GM12878 (cell line): ENCODE measurements at regions not wholly inside any gene's neighbourhood (a gene's known extent, or its start where the extent isn't known, plus 50 kb on each side); places are given as distances from the start of the nearest gene placed in this dataset.

Experiments
- ATAC-seq: fragments of 200-7000 bp; cut with Tn5 transposase; 3 replicates; pipeline ENCODE4 v1.9.1; 2020; ENCODE audit warnings: mild to moderate bottlenecking, moderate library complexity
- BruUV-seq: library from RNA; stranded (reverse); fragments of 400-500 nt; replicated peaks from 2 replicates; lab custom pipeline; 2021; lab: Mats Ljungman, UMichigan
- CTCF ChIA-PET: fragments of 300-600 bp; sonication (Branson Sonifier 250); formaldehyde crosslinking; extraction: SDS; loops from one replicate; lab custom pipeline; 2021; ENCODE audit warnings: inconsistent platforms; lab: Yijun Ruan, JAX
- POLR2A ChIA-PET: fragments of 350-600 bp; formaldehyde crosslinking; extraction: SDS; loops from one replicate; lab custom pipeline; 2021; ENCODE audit warnings: inconsistent platforms; lab: Charles Lee
- RAD21 ChIA-PET: fragments of 300-600 bp; sonication (Branson Sonifier 250); formaldehyde crosslinking; loops from one replicate; lab custom pipeline; 2023; ENCODE audit warnings: antibody characterized with exemption; ENCODE audit not compliant: unreplicated experiment; lab: Charles Lee
- SMC1A ChIA-PET: fragments of 300-600 bp; sonication (Branson Sonifier 250); formaldehyde crosslinking; loops from one replicate; lab custom pipeline; 2023; ENCODE audit not compliant: unreplicated experiment, uncharacterized antibody; lab: Charles Lee
- DNase-seq: peaks from one replicate; pipeline ENCODE4 v3.0.0-alpha.2; 2011; ENCODE audit warnings: low read depth, low spot score
- FAIRE-seq: peaks from 3 replicates; lab custom pipeline; 2011; peaks lifted over from hg19 to GRCh38; lab: Jason Lieb, UNC
- H2AFZ ChIP-seq: 2 replicates; pipeline ENCODE4 v1.6.0; 2011; ENCODE audit warnings: low read depth, low read length, control low read depth; ENCODE audit not compliant: control insufficient read depth
- H3K27ac ChIP-seq: 2 replicates; pipeline ENCODE4 v1.5.1; 2011; ENCODE audit warnings: control low read depth; ENCODE audit not compliant: control insufficient read depth, insufficient read depth
- H3K27me3 ChIP-seq, 2 experiments: replicated peaks in 1 of 2; 2 replicates each; pipeline versions ENCODE4 v1.6.0 to v1.6.1; 2011; ENCODE audit warnings: low read length in 1 of 2; ENCODE audit not compliant: control insufficient read depth in 2 of 2, insufficient read depth in 2 of 2
- H3K36me3 ChIP-seq, 2 experiments: 2 replicates each; pipeline ENCODE4 v1.5.1; 2011; ENCODE audit warnings: low read length in 1 of 2; ENCODE audit not compliant: control insufficient read depth in 2 of 2, insufficient read depth in 2 of 2
- H3K4me1 ChIP-seq: 2 replicates; pipeline ENCODE4 v1.6.1; 2011; ENCODE audit warnings: mild to moderate bottlenecking, low read length, moderate library complexity, mixed read lengths; ENCODE audit not compliant: control insufficient read depth, insufficient read depth
- H3K4me2 ChIP-seq: 2 replicates; pipeline ENCODE4 v1.6.0; 2011; ENCODE audit warnings: control low read depth; ENCODE audit not compliant: control insufficient read depth, insufficient read depth
- H3K4me3 ChIP-seq: fragments of 200-600 bp; sonication (generic); 2 replicates; pipeline ENCODE4 v1.5.1; 2016
- H3K79me2 ChIP-seq: 2 replicates; pipeline ENCODE4 v1.6.0; 2011; ENCODE audit warnings: low read length; ENCODE audit not compliant: control insufficient read depth, insufficient read depth
- H3K9ac ChIP-seq: 2 replicates; pipeline ENCODE4 v1.8.0; 2011; ENCODE audit warnings: low read length, control low read depth, mixed read lengths; ENCODE audit not compliant: control insufficient read depth, insufficient read depth
- H3K9me3 ChIP-seq: replicated peaks from 3 replicates; pipeline ENCODE4 v1.5.1; 2011; ENCODE audit warnings: mild to moderate bottlenecking, low read length; ENCODE audit not compliant: control insufficient read depth, insufficient read depth
- H4K20me1 ChIP-seq: 2 replicates; pipeline ENCODE4 v1.6.0; 2011; ENCODE audit not compliant: control insufficient read depth, insufficient read depth
- CBFB ChIP-seq: IDR thresholded peaks from 2 replicates; pipeline ENCODE4 v1.6.1; 2016; ENCODE audit warnings: antibody characterized with exemption, low read depth
- ESRRA ChIP-seq: IDR thresholded peaks from 2 replicates; pipeline ENCODE4 v1.6.1; 2012; ENCODE audit warnings: mild to moderate bottlenecking, low read length, improper control_type of control experiment
- EZH2 ChIP-seq: IDR thresholded peaks from 2 replicates; pipeline ENCODE4 v1.6.1; 2012; ENCODE audit warnings: low read depth, mild to moderate bottlenecking, control low read depth, inconsistent platforms, low read length, borderline replicate concordance; ENCODE audit not compliant: control insufficient read depth
- HDAC2 ChIP-seq: fragments of 200-600 bp; sonication (generic); IDR thresholded peaks from 2 replicates; pipeline ENCODE4 v1.6.1; 2017
- JUNB ChIP-seq: IDR thresholded peaks from 2 replicates; pipeline ENCODE4 v1.6.1; 2016; ENCODE audit warnings: antibody characterized with exemption, mild to moderate bottlenecking
- PAX8 ChIP-seq: fragments of 450-650 bp; IDR thresholded peaks from 2 replicates; pipeline ENCODE4 v1.6.1; 2017; ENCODE audit warnings: mild to moderate bottlenecking, moderate library complexity
- SREBF2 ChIP-seq: IDR thresholded peaks from 2 replicates; pipeline ENCODE4 v1.6.1; 2012; ENCODE audit warnings: mild to moderate bottlenecking, low read length
- ZNF217 ChIP-seq: fragments of 450-650 bp; IDR thresholded peaks from 2 replicates; pipeline ENCODE4 v1.6.1; 2017; ENCODE audit warnings: antibody characterized with exemption, mild to moderate bottlenecking
- WGBS: methylation state at CpG from one replicate; pipeline ENCODE4 v1.1.6; 2016; ENCODE audit warnings: low lambda C conversion rate; ENCODE audit not compliant: insufficient replicate concordance, insufficient coverage; ENCODE audit errors: missing lambda C conversion rate; 5-methylcytosine and 5-hydroxymethylcytosine counted together
- in situ Hi-C: fragments of 300-500 bp; cut with MboI; formaldehyde crosslinking; loops from 9 replicates; pipeline ENCODE4 v1.14.3; 2018; ENCODE audit warnings: mixed read lengths
- intact Hi-C: fragments of 100-400 bp; cut with micrococcal nuclease; formaldehyde crosslinking; loops from one replicate; pipeline ENCODE4 v1.14.2; 2022; ENCODE audit not compliant: unreplicated experiment
- TF ChIP-seq, protein P1 (sequence below): IDR thresholded peaks from 2 replicates; pipeline ENCODE4 v1.6.1; 2012; ENCODE audit warnings: low read depth, low read length, improper control_type of control experiment
- TF ChIP-seq, protein P2 (sequence below): fragments of 450-650 bp; IDR thresholded peaks from 2 replicates; pipeline ENCODE4 v1.6.1; 2016; ENCODE audit warnings: mild to moderate bottlenecking

DNA sequence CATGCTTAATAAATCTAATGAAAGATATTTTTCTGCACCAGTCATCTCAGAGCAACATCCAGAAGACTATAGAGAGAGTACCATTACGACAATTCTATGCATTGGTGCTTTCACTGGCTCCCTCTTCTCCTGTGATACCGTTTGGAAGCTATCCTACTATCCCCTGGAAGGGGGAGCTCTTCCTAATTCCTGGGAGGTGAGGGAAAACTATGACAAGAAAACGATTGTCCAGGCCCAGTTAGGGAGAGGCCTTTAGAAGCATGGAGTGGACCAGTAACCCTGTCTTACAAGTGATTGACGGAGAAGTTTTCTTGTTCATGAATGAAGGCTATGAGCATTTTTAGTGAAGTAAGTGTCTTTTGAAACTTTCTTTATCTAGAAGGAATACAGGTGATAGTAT, 150.2 kb downstream of the TANC2 start:
- no peak for FAIRE-seq
- TF ChIP-seq, protein P1, sequence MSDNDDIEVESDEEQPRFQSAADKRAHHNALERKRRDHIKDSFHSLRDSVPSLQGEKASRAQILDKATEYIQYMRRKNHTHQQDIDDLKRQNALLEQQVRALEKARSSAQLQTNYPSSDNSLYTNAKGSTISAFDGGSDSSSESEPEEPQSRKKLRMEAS = no peak
- TF ChIP-seq CBFB (no peak), SREBF2 (no peak), EZH2 (no peak), HDAC2 (no peak), ESRRA (no peak), ZNF217 (no peak), JUNB (no peak), PAX8 (no peak)
- TF ChIP-seq, protein P2, sequence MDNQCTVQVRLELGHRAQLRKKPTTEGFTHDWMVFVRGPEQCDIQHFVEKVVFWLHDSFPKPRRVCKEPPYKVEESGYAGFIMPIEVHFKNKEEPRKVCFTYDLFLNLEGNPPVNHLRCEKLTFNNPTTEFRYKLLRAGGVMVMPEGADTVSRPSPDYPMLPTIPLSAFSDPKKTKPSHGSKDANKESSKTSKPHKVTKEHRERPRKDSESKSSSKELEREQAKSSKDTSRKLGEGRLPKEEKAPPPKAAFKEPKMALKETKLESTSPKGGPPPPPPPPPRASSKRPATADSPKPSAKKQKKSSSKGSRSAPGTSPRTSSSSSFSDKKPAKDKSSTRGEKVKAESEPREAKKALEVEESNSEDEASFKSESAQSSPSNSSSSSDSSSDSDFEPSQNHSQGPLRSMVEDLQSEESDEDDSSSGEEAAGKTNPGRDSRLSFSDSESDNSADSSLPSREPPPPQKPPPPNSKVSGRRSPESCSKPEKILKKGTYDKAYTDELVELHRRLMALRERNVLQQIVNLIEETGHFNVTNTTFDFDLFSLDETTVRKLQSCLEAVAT = no peak
- DNase-seq = no peak
- in situ Hi-C loops (no loop called here), intact Hi-C loops (no loop called here)
- Histone ChIP-seq H3K79me2 (no peaks in the 10 kb centered on the region), H3K27ac (no peak overlapping the region), H4K20me1 (no peaks in the 10 kb centered on the region), H3K9ac (no peak overlapping the region), H3K4me2 (no peak overlapping the region), H3K4me1 (no peaks in the 10 kb centered on the region), H3K36me3 (no peaks in the 10 kb centered on the region), H3K9me3 (no peaks in the 10 kb centered on the region), H3K4me3 (no peak overlapping the region), H3K27me3 (no peaks in the 10 kb centered on the region), H2AFZ (no peak overlapping the region)
- ChIA-PET SMC1A (interaction anchor here (0.5 to 0.8 kb wide), 2 partner anchors 17 to 190 kb away, joined by 3 read pairs; no protein-coding TSS in a partner anchor), POLR2A (no interaction called here), CTCF (interaction anchor here (0.8 to 2.2 kb wide), 2 partner anchors 8 to 12 kb away, joined by 3 to 8 read pairs; no protein-coding TSS in a partner anchor), RAD21 (no interaction called here)
- no TSS peak for BruUV-seq
- WGBS = 27% methylated on average over 4 of the region's 4 CpGs
- ATAC-seq = no peak
